IMR-90 (cell line): ENCODE measurements at regions not wholly inside any gene's neighbourhood (a gene's known extent, or its start where the extent isn't known, plus 50 kb on each side); places are given as distances from the start of the nearest gene placed in this dataset.
"Not testable (repeated sequence)": the region's sequence is repeated elsewhere in the genome, so short reads cannot be mapped to it uniquely, and the experiment has no call there.

ENCODE experiments used
- ATAC-seq: fragments of 200-7000 bp; cut with Tn5 transposase; 2 replicates; pipeline ENCODE4 v1.9.1; 2020; ENCODE audit warnings: low read depth, mild to moderate bottlenecking, moderate library complexity
- BruUV-seq: library from RNA; stranded (reverse); fragments of 400-500 nt; replicated peaks from 2 replicates; lab custom pipeline; 2021; lab: Mats Ljungman, UMichigan
- CTCF ChIA-PET: fragments of 300-600 bp; formaldehyde crosslinking; extraction: SDS; loops from one replicate; lab custom pipeline; 2021; ENCODE audit warnings: antibody characterized with exemption; lab: Yijun Ruan, JAX
- POLR2A ChIA-PET: fragments of 300-600 bp; sonication (Branson Sonifier 250); formaldehyde crosslinking; loops from one replicate; lab custom pipeline; 2022; ENCODE audit warnings: antibody characterized with exemption; ENCODE audit not compliant: unreplicated experiment; lab: Charles Lee
- DNase-seq: peaks from one replicate; pipeline ENCODE4 v3.0.0; 2013
- H2AFZ ChIP-seq: replicated peaks from 2 replicates; pipeline ENCODE3; 2013; ENCODE audit warnings: low read length, mild to moderate bottlenecking; ENCODE audit not compliant: poor library complexity
- H2AK5ac ChIP-seq: 2 replicates; pipeline ENCODE4 v1.6.1; 2013; ENCODE audit warnings: low read depth, low read length, inconsistent platforms
- H2AK9ac ChIP-seq: replicated peaks from 2 replicates; pipeline ENCODE3; 2013; ENCODE audit warnings: mild to moderate bottlenecking, low read depth, low read length, moderate library complexity; ENCODE audit not compliant: poor library complexity
- H2BK120ac ChIP-seq: 2 replicates; pipeline ENCODE4 v1.6.1; 2013; ENCODE audit warnings: low read depth, low read length, inconsistent platforms
- H2BK15ac ChIP-seq: 3 replicates; pipeline ENCODE4 v1.6.1; 2013; ENCODE audit warnings: low read depth, low read length, inconsistent platforms
- H2BK20ac ChIP-seq: 2 replicates; pipeline ENCODE4 v1.6.1; 2013; ENCODE audit warnings: low read depth, mild to moderate bottlenecking, inconsistent platforms, low read length, moderate library complexity
- H2BK5ac ChIP-seq: 2 replicates; pipeline ENCODE4 v1.6.1; 2013; ENCODE audit warnings: mild to moderate bottlenecking, low read depth, low read length, inconsistent platforms; ENCODE audit not compliant: poor library complexity, severe bottlenecking
- H3K14ac ChIP-seq: replicated peaks from 2 replicates; pipeline ENCODE4 v1.6.1; 2013; ENCODE audit warnings: low read depth, low read length, inconsistent platforms
- H3K18ac ChIP-seq: 2 replicates; pipeline ENCODE4 v1.6.1; 2013; ENCODE audit warnings: low read depth, low read length, control low read depth
- H3K23ac ChIP-seq: 2 replicates; pipeline ENCODE4 v1.6.1; 2013; ENCODE audit warnings: low read depth, low read length, inconsistent platforms
- H3K27ac ChIP-seq: 2 replicates; pipeline ENCODE4 v1.5.1; 2013; ENCODE audit warnings: mild to moderate bottlenecking, control low read depth, low read length; ENCODE audit not compliant: insufficient read depth
- H3K27me3 ChIP-seq: 2 replicates; pipeline ENCODE4 v1.6.1; 2013; ENCODE audit warnings: low read length; ENCODE audit not compliant: control insufficient read depth, insufficient read depth
- H3K36me3 ChIP-seq: 2 replicates; pipeline ENCODE4 v1.6.1; 2013; ENCODE audit warnings: low read length, mixed read lengths; ENCODE audit not compliant: control insufficient read depth, insufficient read depth
- H3K4ac ChIP-seq: 2 replicates; pipeline ENCODE4 v1.6.1; 2013; ENCODE audit warnings: low read depth, low read length, inconsistent platforms
- H3K4me1 ChIP-seq: 2 replicates; pipeline ENCODE4 v1.6.1; 2013; ENCODE audit warnings: low read length, mixed read lengths; ENCODE audit not compliant: control insufficient read depth, insufficient read depth
- H3K4me2 ChIP-seq: 2 replicates; pipeline ENCODE4 v1.6.1; 2013; ENCODE audit warnings: low read depth, mild to moderate bottlenecking, control low read depth, low read length, moderate library complexity
- H3K4me3 ChIP-seq: 2 replicates; pipeline ENCODE4 v1.5.1; 2013; ENCODE audit warnings: low read depth, mild to moderate bottlenecking, control low read depth, low read length, moderate library complexity; ENCODE audit not compliant: insufficient read depth
- H3K56ac ChIP-seq: 2 replicates; pipeline ENCODE4 v1.6.1; 2013; ENCODE audit warnings: low read length, inconsistent platforms; ENCODE audit not compliant: insufficient read depth; ENCODE audit errors: extremely low read depth
- H3K79me1 ChIP-seq, 2 experiments: 2 replicates each; pipeline ENCODE4 v1.6.1; 2013; ENCODE audit warnings: low read length in 2 of 2, inconsistent platforms in 1 of 2, low read depth in 1 of 2
- H3K9ac ChIP-seq: 2 replicates; pipeline ENCODE4 v1.6.1; 2013; ENCODE audit warnings: low read depth, low read length, control low read depth
- H3K9me1 ChIP-seq: 2 replicates; pipeline ENCODE4 v1.6.1; 2013; ENCODE audit warnings: low read length, inconsistent platforms; ENCODE audit not compliant: insufficient read depth
- H3K9me3 ChIP-seq: 2 replicates; pipeline ENCODE4 v1.6.1; 2013; ENCODE audit warnings: low read length; ENCODE audit not compliant: control insufficient read depth, insufficient read depth
- H4K20me1 ChIP-seq: 2 replicates; pipeline ENCODE4 v1.6.1; 2013; ENCODE audit warnings: low read length, inconsistent platforms; ENCODE audit not compliant: insufficient read depth
- H4K5ac ChIP-seq: 2 replicates; pipeline ENCODE4 v1.6.1; 2013; ENCODE audit warnings: mild to moderate bottlenecking, low read depth, low read length, control low read depth
- H4K8ac ChIP-seq, 2 experiments: 2 replicates each; pipeline ENCODE4 v1.6.1; 2013; ENCODE audit warnings: low read depth in 2 of 2, low read length in 2 of 2, control low read depth in 1 of 2, inconsistent platforms in 1 of 2
- H4K91ac ChIP-seq: 2 replicates; pipeline ENCODE4 v1.6.1; 2013; ENCODE audit warnings: low read depth, low read length, inconsistent platforms; ENCODE audit not compliant: insufficient read depth
- whole genome bisulfite sequencing, 2 experiments: methylation state at CpG; one replicate each; pipeline versions ENCODE4 v1.1.5 to v1.1.7; 2013; ENCODE audit warnings: missing lambda C conversion rate in 2 of 2; ENCODE audit not compliant: insufficient read length in 1 of 2; ENCODE audit errors: extremely low coverage in 2 of 2; 5-methylcytosine and 5-hydroxymethylcytosine counted together
- dilution Hi-C: fragments of 300-500 bp; cut with HindIII; formaldehyde crosslinking; loops from one replicate; pipeline ENCODE4 v1.14.3; 2018; ENCODE audit warnings: low sequenced_read_pairs; ENCODE audit not compliant: unreplicated experiment
- in situ Hi-C: fragments of 300-500 bp; cut with MboI; formaldehyde crosslinking; loops from 3 replicates; pipeline ENCODE4 v1.14.3; 2019; ENCODE audit warnings: low sequenced_read_pairs, inconsistent platforms, mixed read lengths
- intact Hi-C: fragments of 100-400 bp; cut with micrococcal nuclease; formaldehyde crosslinking; loops from 2 replicates; pipeline ENCODE4 v1.10.0; 2022

- H3K9ac ChIP-seq, H3K4me2 ChIP-seq, ATAC-seq, BruUV-seq, H2AK9ac ChIP-seq, CTCF ChIA-PET, H3K56ac ChIP-seq, H2BK15ac ChIP-seq, H3K9me1 ChIP-seq, H3K79me1 ChIP-seq, H3K36me3 ChIP-seq, H3K4me3 ChIP-seq, DNase-seq, H2BK120ac ChIP-seq, H2BK20ac ChIP-seq, H3K27ac ChIP-seq, H3K14ac ChIP-seq, H3K9me3 ChIP-seq, H2BK5ac ChIP-seq, H4K20me1 ChIP-seq, H3K27me3 ChIP-seq, H4K5ac ChIP-seq, H2AK5ac ChIP-seq, POLR2A ChIA-PET, H4K91ac ChIP-seq, H3K23ac ChIP-seq, H4K8ac ChIP-seq, in situ Hi-C loops, H3K4me1 ChIP-seq, dilution Hi-C loops, H3K4ac ChIP-seq, H3K18ac ChIP-seq, H2AFZ ChIP-seq, intact Hi-C loops: not testable (repeated sequence)
- no CpG with 5 or more reads among the region's 9 CpGs for WGBS, 2 experiments
Observed at GRCh38 chr2:131835022-131835421, 307.3 kb downstream of the CCDC74A start.
